Peyer's patch (tissue), 4 donors: ENCODE measurements at regions not wholly inside any gene's neighbourhood (a gene's known extent, or its start where the extent isn't known, plus 50 kb on each side); places are given as distances from the start of the nearest gene placed in this dataset.

Experiments used
- DNase-seq, 3 donors: peaks; one replicate each; pipeline ENCODE4 v3.0.0-alpha.2; 2017 to 2019
- H3K27ac ChIP-seq, 4 donors: fragments of 200-600 bp; sonication (generic); one replicate each; pipeline ENCODE4 v1.5.1; 2016 to 2019
- H3K27me3 ChIP-seq, 2 donors: fragments of 200-600 bp; sonication (generic); one replicate each; pipeline ENCODE4 v1.5.1; 2019
- H3K36me3 ChIP-seq, 3 donors: fragments of 200-600 bp; sonication (generic); one replicate each; pipeline ENCODE4 v1.5.1; 2016 to 2019
- H3K4me1 ChIP-seq, 4 donors: fragments of 200-600 bp; sonication (generic); one replicate each; pipeline ENCODE4 v1.5.1; 2016 to 2019
- H3K4me3 ChIP-seq, 4 donors: fragments of 200-600 bp; sonication (generic); 1 replicate in 3 of 4; 2 replicates in 1 of 4; pipeline ENCODE4 v1.5.1; 2016 to 2019; ENCODE audit warnings: mild to moderate bottlenecking in 1 of 4
- H3K9me3 ChIP-seq, 4 donors: fragments of 200-600 bp; sonication (generic); one replicate each; pipeline ENCODE4 v1.5.1; 2016 to 2019; ENCODE audit warnings: mild to moderate bottlenecking in 1 of 4
- CTCF ChIP-seq, 6 experiments: fragments of 450-650 bp in 4 of 6; fragments of 200-600 bp in 2 of 6; sonication (generic) in 1 of 6; IDR thresholded peaks; one replicate each; pipeline ENCODE4 v1.5.1; 2017 to 2019; ENCODE audit warnings: antibody characterized with exemption in 6 of 6, mild to moderate bottlenecking in 3 of 6, moderate library complexity in 1 of 6
- POLR2A ChIP-seq, 2 donors: fragments of 450-650 bp; IDR thresholded peaks; one replicate each; pipeline ENCODE4 v1.5.1; 2017; ENCODE audit warnings: antibody characterized with exemption in 2 of 2, mild to moderate bottlenecking in 2 of 2, moderate library complexity in 2 of 2

- Histone ChIP-seq H3K9me3 (no peaks in the 10 kb centered on the region), H3K4me1 (no peaks in the 10 kb centered on the region), H3K27me3 (no peaks in the 10 kb centered on the region), H3K4me3 (no peak overlapping the region), H3K36me3 (no peaks in the 10 kb centered on the region), H3K27ac (no peak overlapping the region)
- TF ChIP-seq POLR2A (IDR thresholded peaks at IDR 0.05) (no peak), CTCF (IDR thresholded peaks at IDR 0.05) (no peak)
- DNase-seq = no peak
Observed at GRCh38 chr9:134515026-134515821, 126.4 kb upstream of the COL5A1 start.

- no peaks in the 10 kb centered on the region for H3K36me3 ChIP-seq
- TF ChIP-seq POLR2A (IDR thresholded peaks at IDR 0.05) (no peak), CTCF (IDR thresholded peaks at IDR 0.05) (no peak)
- no peak overlapping the region for H3K27ac ChIP-seq
- no peaks in the 10 kb centered on the region for H3K4me1 ChIP-seq
- H3K27me3 ChIP-seq = no peaks in the 10 kb centered on the region
- no peak for DNase-seq
- H3K9me3 ChIP-seq = no peaks in the 10 kb centered on the region
- H3K4me3 ChIP-seq = no peak overlapping the region
Observed at GRCh38 chr9:134516464-134516863, 125.1 kb upstream of the COL5A1 start.

GRCh38 chr9:134517069-134517680, 124.4 kb upstream of the COL5A1 start:
- Histone ChIP-seq H3K9me3 (no peaks in the 10 kb centered on the region), H3K36me3 (no peaks in the 10 kb centered on the region), H3K27ac (no peak overlapping the region), H3K4me1 (no peaks in the 10 kb centered on the region), H3K27me3 (no peaks in the 10 kb centered on the region), H3K4me3 (no peak overlapping the region)
- DNase-seq = no peak
- TF ChIP-seq POLR2A (IDR thresholded peaks at IDR 0.05) (no peak), CTCF (IDR thresholded peaks at IDR 0.05) (no peak)

- Histone ChIP-seq H3K4me1 (no peaks in the 10 kb centered on the region), H3K27me3 (no peaks in the 10 kb centered on the region), H3K9me3 (no peaks in the 10 kb centered on the region), H3K27ac (no peak overlapping the region), H3K4me3 (no peak overlapping the region), H3K36me3 (no peaks in the 10 kb centered on the region)
- TF ChIP-seq CTCF (IDR thresholded peaks at IDR 0.05) (no peak), POLR2A (IDR thresholded peaks at IDR 0.05) (no peak)
- no peak for DNase-seq
Observed at GRCh38 chr9:134518004-134518606, 123.5 kb upstream of the COL5A1 start.

- no peaks in the 10 kb centered on the region for H3K9me3 ChIP-seq
- no peak for DNase-seq
- no peak for TF ChIP-seq CTCF (IDR thresholded peaks at IDR 0.05)
- no peak for TF ChIP-seq POLR2A (IDR thresholded peaks at IDR 0.05)
- no peak overlapping the region for H3K27ac ChIP-seq
- no peaks in the 10 kb centered on the region for H3K36me3 ChIP-seq
- no peaks in the 10 kb centered on the region for H3K27me3 ChIP-seq
- H3K4me1 ChIP-seq = no peaks in the 10 kb centered on the region
- no peak overlapping the region for H3K4me3 ChIP-seq
Observed at GRCh38 chr9:134519375-134520070, 122.1 kb upstream of the COL5A1 start.
